ENCODE measurements at regions not wholly inside any gene's neighbourhood (a gene's known extent, or its start where the extent isn't known, plus 50 kb on each side); places are given as distances from the start of the nearest gene placed in this dataset.

DNA sequence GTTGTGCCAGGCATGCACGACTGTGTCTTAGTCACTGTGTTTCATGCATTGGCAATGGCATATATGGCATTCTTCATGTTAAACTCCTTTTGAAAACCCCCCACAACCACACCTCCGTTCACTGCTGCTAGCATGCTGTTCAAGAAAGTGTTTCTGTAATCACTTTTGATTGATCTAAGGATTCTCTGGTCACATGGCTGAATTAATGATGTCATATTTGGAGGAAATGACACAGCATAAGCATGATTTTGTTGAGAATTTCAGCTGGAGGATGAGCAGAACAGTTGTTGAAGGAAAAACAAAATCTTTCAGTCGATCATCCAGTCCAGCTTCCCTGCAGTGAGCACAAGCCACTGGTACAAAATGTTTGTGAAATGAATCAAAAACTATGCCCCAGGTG lies 203.5 kb upstream of the ECI2 start:
- TF ChIP-seq GATA2 (IDR thresholded peaks at IDR 0.05; ENCODE audit: insufficient read depth, insufficient read length, low read depth, low read length) = no peak
- no peak overlapping the region for H3K4me2 ChIP-seq (ENCODE audit: insufficient read depth, low read length)
- no peaks in the 10 kb centered on the region for H3K79me2 ChIP-seq (ENCODE audit: control insufficient read depth, insufficient read depth, low read length)
- no TSS peak for BruUV-seq (replicated peaks)
- H3K4me1 ChIP-seq (ENCODE audit: control insufficient read depth, extremely low read depth, insufficient read depth, low read length) = no peaks in the 10 kb centered on the region
- H2AFZ ChIP-seq (ENCODE audit: low read depth, low read length) = no peak overlapping the region
- H4K20me1 ChIP-seq (replicated peaks; ENCODE audit: control insufficient read depth, extremely low read depth, insufficient read depth, low read length) = no peaks in the 10 kb centered on the region
- intact Hi-C loops (cut with micrococcal nuclease) = no loop called here
- no peak overlapping the region for H3K9ac ChIP-seq (replicated peaks; ENCODE audit: extremely low read depth, insufficient read depth, low read length)
- CTCF ChIA-PET = no interaction called here
- no peaks in the 10 kb centered on the region for H3K36me3 ChIP-seq (ENCODE audit: control insufficient read depth in 2 of 2, extremely low read depth in 1 of 2, insufficient read depth in 2 of 2, low read length in 2 of 2)
- POLR2A ChIA-PET = no interaction called here
- no peak overlapping the region for H3K27ac ChIP-seq (ENCODE audit: insufficient read depth, low read depth, low read length)
- DNase-seq (ENCODE audit: low read depth, low spot score) = no peak
- dilution Hi-C loops (cut with MboI; ENCODE audit: extremely low pct_ligation_motif_present, low sequenced_read_pairs) = no loop called here
- H3K4me3 ChIP-seq (replicated peaks in 1 of 3; ENCODE audit: insufficient read depth in 1 of 3, low read depth in 1 of 3, low read length in 3 of 3) = no peak overlapping the region
- no peak for FAIRE-seq
- H3K9me3 ChIP-seq (replicated peaks; ENCODE audit: control insufficient read depth, insufficient read depth, low read length) = no peaks in the 10 kb centered on the region
- H3K27me3 ChIP-seq (ENCODE audit: control insufficient read depth in 2 of 2, insufficient read depth in 2 of 2, low read length in 2 of 2) = peaks cover 6% of the 10 kb centered on the region in 2 experiments
- no peaks in the 10 kb centered on the region for H3K9me1 ChIP-seq (replicated peaks; ENCODE audit: control insufficient read depth, extremely low read depth, insufficient read depth, low read length)

DNA sequence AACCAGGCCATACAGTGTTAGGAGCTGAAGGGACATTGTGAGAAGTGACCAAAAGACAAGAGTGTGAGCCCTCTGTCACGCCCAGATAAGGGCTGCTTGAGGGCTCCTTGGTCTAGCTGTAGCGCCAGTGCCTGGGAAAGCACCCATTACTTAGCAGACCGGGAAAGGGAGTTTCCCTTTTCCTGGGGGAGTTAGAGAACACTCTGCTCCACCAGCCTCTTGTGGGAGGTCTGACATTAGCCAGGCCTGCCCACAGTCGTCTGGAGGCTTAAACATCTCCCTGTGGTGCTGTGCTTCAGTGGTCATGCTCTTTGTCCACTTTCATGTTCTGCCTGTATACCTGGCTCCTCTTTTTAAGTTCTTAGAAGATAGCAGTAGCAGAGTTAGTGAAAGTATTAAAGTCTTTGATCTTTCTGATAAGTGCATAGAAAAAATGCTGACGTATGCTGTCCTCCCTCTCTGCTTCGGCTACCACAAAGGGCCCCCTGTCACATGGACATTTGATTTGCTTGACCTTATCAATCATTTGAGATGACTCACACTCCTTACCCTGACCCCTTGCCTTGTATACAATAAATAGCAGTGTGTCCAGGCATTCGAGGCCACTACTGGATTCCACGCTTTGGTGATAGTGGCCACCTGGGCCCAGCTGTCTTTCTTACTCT lies 201.5 kb upstream of the ECI2 start:
- intact Hi-C loops (cut with micrococcal nuclease) = no loop called here
- Histone ChIP-seq H3K4me1 (ENCODE audit: control insufficient read depth, extremely low read depth, insufficient read depth, low read length) (no peaks in the 10 kb centered on the region), H3K27me3 (ENCODE audit: control insufficient read depth in 2 of 2, insufficient read depth in 2 of 2, low read length in 2 of 2) (peaks cover 6% of the 10 kb centered on the region in 2 experiments), H3K4me3 (replicated peaks in 1 of 3; ENCODE audit: insufficient read depth in 1 of 3, low read depth in 1 of 3, low read length in 3 of 3) (no peak overlapping the region), H3K4me2 (ENCODE audit: insufficient read depth, low read length) (no peak overlapping the region), H2AFZ (ENCODE audit: low read depth, low read length) (no peak overlapping the region), H4K20me1 (replicated peaks; ENCODE audit: control insufficient read depth, extremely low read depth, insufficient read depth, low read length) (no peaks in the 10 kb centered on the region), H3K9me3 (replicated peaks; ENCODE audit: control insufficient read depth, insufficient read depth, low read length) (no peaks in the 10 kb centered on the region), H3K27ac (ENCODE audit: insufficient read depth, low read depth, low read length) (no peak overlapping the region), H3K9me1 (replicated peaks; ENCODE audit: control insufficient read depth, extremely low read depth, insufficient read depth, low read length) (no peaks in the 10 kb centered on the region), H3K79me2 (ENCODE audit: control insufficient read depth, insufficient read depth, low read length) (no peaks in the 10 kb centered on the region), H3K36me3 (ENCODE audit: control insufficient read depth in 2 of 2, extremely low read depth in 1 of 2, insufficient read depth in 2 of 2, low read length in 2 of 2) (no peaks in the 10 kb centered on the region), H3K9ac (replicated peaks; ENCODE audit: extremely low read depth, insufficient read depth, low read length) (no peak overlapping the region)
- dilution Hi-C loops (cut with MboI; ENCODE audit: extremely low pct_ligation_motif_present, low sequenced_read_pairs) = no loop called here
- POLR2A ChIA-PET = no interaction called here
- DNase-seq (ENCODE audit: low read depth, low spot score) (no peak), FAIRE-seq (no peak)
- CTCF ChIA-PET = no interaction called here
- TF ChIP-seq POLR2A (IDR thresholded peaks at IDR 0.05; ENCODE audit: low read depth, low read length) (no peak), FOS (IDR thresholded peaks at IDR 0.05; ENCODE audit: borderline replicate concordance, insufficient read depth, low read length) (no peak), GATA2 (IDR thresholded peaks at IDR 0.05; ENCODE audit: insufficient read depth, insufficient read length, low read depth, low read length) (no peak)
- no TSS peak for BruUV-seq (replicated peaks)
